KOPT-K1 (cell line): ENCODE measurements at regions not wholly inside any gene's neighbourhood (a gene's known extent, or its start where the extent isn't known, plus 50 kb on each side); places are given as distances from the start of the nearest gene placed in this dataset.
"Not testable (repeated sequence)": the region's sequence is repeated elsewhere in the genome, so short reads cannot be mapped to it uniquely, and the experiment has no call there.

ENCODE experiments used
- H3K27ac ChIP-seq: fragments of 200-600 bp; sonication (generic); 2 replicates; pipeline ENCODE4 v1.5.1; 2016; ENCODE audit warnings: antibody characterized with exemption, mild to moderate bottlenecking, low read depth, low read length; ENCODE audit not compliant: poor library complexity, severe bottlenecking
- H3K36me3 ChIP-seq: fragments of 200-600 bp; sonication (generic); 2 replicates; pipeline ENCODE4 v1.5.1; 2017; ENCODE audit warnings: antibody characterized with exemption, mild to moderate bottlenecking, low read length, moderate library complexity; ENCODE audit not compliant: insufficient read depth
- H3K9me3 ChIP-seq: fragments of 200-600 bp; sonication (generic); 2 replicates; pipeline ENCODE4 v1.5.1; 2017; ENCODE audit warnings: antibody characterized with exemption, low read length, mild to moderate bottlenecking; ENCODE audit not compliant: insufficient read depth, poor library complexity, severe bottlenecking

- Histone ChIP-seq H3K36me3 (no peaks in the 10 kb centered on the region), H3K27ac (no peak overlapping the region), H3K9me3 (no peaks in the 10 kb centered on the region)
Measured at GRCh38 chr2:45114221-45114955, 105.1 kb upstream of the SIX2 start.

- no peaks in the 10 kb centered on the region for H3K9me3 ChIP-seq
- H3K27ac ChIP-seq: no peak overlapping the region
- H3K36me3 ChIP-seq: no peaks in the 10 kb centered on the region
Measured at GRCh38 chr2:45112750-45113149, 103.5 kb upstream of the SIX2 start.

GRCh38 chr2:45105050-45105582, 95.9 kb upstream of the SIX2 start:
- H3K9me3 ChIP-seq: no peaks in the 10 kb centered on the region
- H3K27ac ChIP-seq: no peak overlapping the region
- no peaks in the 10 kb centered on the region for H3K36me3 ChIP-seq

- Histone ChIP-seq H3K36me3 (no peaks in the 10 kb centered on the region), H3K27ac (no peak overlapping the region), H3K9me3 (no peaks in the 10 kb centered on the region)
Measured at GRCh38 chr2:45104429-45104828, 95.2 kb upstream of the SIX2 start.

DNA sequence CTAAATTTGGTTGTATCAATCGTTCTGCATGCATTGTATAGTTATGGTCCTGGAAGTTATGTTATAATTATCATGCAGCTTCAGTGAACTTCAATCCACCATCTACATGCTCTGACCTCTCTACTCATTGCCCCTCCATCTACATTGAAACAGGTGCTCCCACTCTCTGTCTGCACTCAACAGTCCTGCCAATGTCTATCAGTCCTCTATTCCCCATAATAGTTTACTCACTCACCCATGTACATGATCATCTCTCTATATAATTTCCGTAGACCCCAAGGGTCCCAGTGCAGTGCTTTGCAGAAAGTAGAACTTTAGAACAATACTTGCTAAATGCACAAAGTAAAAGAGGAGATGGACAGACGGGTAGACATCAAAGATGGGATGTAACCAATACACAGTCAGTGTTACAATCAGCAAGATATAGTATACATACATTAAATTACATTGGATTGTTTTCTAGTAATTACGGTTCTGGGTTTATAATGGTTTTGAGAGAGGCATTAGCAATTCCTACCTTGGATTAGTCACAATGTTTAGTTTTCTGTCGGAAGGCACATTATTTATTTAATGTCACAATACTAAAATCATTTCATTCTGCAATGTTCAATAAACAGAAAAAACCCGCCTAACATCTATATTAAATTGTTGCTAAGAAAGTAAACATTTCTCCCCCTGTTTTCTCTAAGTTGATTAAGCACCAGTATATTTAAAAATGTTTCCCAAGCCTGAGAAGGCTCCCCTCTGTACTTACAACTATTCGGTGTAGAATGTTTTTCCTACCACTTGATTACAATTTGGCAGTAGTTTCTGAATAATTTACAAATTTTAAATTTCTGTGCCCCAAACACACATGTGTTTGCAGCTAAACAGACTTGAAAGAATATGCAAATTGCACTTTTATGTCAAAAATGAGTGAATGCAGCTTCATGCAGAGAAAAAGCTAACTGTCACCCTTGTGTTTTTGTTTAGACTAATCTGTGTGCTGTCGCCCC, 94.4 kb upstream of the SIX2 start:
- H3K27ac ChIP-seq: no peak overlapping the region
- no peaks in the 10 kb centered on the region for H3K36me3 ChIP-seq
- H3K9me3 ChIP-seq: no peaks in the 10 kb centered on the region

- Histone ChIP-seq H3K9me3 (no peaks in the 10 kb centered on the region), H3K36me3 (no peaks in the 10 kb centered on the region), H3K27ac (no peak overlapping the region)
Measured at GRCh38 chr2:45102579-45103117, 93.4 kb upstream of the SIX2 start.

DNA sequence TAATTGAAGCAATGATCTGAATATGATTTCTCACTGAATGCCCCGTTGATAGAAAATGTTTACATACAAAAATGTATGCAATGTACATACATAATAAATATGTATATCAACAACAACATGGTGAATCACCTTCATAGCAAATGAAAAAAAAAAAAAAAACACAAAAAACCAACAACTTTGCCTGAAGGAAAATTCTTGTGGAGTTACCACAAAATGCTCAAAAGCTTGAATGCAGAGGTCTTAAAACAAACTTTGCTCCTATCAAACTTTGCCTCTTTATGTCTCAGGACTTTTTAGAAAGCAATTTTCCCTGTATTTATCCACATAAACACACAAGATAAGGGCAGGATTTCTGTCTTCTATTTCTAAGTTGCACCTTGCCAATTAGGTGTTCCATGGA, 92.9 kb upstream of the SIX2 start:
- Histone ChIP-seq H3K36me3 (no peaks in the 10 kb centered on the region), H3K9me3 (no peaks in the 10 kb centered on the region), H3K27ac (no peak overlapping the region)

GRCh38 chr2:45096996-45097395, 87.7 kb upstream of the SIX2 start:
- H3K9me3 ChIP-seq: no peaks in the 10 kb centered on the region
- no peak overlapping the region for H3K27ac ChIP-seq
- no peaks in the 10 kb centered on the region for H3K36me3 ChIP-seq

DNA sequence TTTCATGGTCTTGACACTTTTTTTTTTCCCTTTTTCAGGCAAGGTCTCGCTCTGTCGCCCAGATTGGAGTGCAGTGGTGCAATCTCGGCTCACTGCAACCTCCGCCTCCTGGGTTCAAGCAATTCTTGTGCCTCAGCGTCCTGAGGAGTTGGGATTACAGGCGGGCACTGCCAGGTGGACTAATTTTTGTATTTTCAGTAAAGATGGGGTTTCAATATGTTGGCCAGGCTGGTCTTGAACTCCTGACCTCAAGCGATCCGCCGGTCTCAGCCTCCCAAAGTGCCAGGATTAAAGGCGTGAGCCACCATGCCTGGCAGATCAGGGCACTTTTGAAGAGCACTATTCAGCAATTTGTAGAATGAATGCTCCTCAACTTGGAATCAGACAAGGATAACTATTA, 86.8 kb upstream of the SIX2 start:
- H3K9me3 ChIP-seq, H3K27ac ChIP-seq, H3K36me3 ChIP-seq: not testable (repeated sequence)

DNA sequence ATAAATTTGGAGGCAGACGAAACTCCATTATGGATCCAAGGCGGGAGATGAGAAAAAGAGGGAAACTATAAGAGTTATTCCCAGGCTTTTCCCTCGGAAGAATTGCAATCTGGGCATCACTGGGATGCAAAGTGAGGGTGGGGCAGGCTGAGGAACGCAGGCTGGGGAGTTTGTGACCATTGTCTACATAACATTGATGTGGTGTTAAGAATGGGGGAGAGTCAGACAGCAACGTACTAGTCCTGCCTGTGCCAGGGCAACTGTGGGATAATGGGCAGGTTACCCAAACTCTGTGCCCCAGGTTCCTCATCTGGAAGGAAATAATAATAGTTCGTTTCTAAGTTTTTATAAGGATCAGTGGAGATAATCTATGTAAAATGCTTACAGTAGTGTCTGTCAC, 84.4 kb upstream of the SIX2 start:
- H3K27ac ChIP-seq: no peak overlapping the region
- no peaks in the 10 kb centered on the region for H3K36me3 ChIP-seq
- H3K9me3 ChIP-seq: no peaks in the 10 kb centered on the region

- Histone ChIP-seq H3K9me3 (no peaks in the 10 kb centered on the region), H3K36me3 (no peaks in the 10 kb centered on the region), H3K27ac (no peak overlapping the region)
Measured at GRCh38 chr2:45093181-45093580, 83.9 kb upstream of the SIX2 start.

DNA sequence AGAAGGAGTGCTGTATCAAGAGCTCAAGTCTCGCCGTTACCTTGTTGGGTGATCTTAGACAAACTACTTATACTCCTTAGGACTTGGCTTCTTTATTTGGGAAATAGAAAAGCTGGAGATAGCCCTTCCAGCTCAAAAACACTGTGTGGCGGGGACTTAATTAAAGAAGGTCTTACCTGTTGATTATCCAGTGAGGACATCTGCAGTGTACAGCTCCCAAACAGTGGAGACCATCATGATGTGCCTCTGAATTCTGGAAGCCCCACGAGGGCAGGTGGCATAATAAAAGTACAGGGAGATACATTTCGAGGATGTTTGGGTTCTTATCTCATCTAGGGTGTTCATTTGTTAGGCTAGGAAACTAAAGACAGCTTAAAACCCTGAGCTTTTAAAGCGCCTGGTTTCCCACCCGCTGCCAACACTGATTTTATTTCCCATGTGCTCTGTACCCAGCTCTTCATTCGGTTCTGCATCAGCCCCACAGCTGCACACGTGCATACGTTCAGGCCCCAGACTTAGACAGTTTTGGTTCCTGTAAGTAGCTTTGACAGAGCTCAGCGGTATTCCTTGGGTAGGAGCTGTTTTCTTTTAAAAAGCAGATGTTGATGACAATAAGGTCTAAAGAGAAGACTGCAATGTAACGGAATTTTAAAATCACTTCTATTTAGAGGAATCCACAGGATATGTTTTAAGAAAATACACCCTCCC, 80.5 kb upstream of the SIX2 start:
- Histone ChIP-seq H3K27ac (no peak overlapping the region), H3K9me3 (no peaks in the 10 kb centered on the region), H3K36me3 (no peaks in the 10 kb centered on the region)

DNA sequence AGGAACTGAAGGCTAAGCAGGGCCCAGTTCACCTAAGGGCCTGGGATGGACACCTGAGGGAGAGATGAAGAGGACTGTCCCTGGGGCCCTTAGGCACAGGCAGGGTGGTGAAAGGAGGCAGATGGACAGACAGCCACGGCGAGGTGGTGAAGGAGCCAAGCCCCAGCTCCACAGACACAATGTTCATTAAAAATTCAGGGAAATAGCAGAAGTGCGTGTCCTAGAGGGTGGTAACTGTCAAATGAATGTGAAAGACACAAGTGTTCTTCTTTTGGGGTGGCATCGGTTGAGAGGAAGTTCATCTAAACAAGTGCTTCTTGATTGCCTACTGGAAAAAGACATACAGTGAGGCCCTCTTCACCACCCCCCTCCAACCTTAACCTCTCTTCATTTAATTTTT, 76.2 kb upstream of the SIX2 start:
- no peak overlapping the region for H3K27ac ChIP-seq
- no peaks in the 10 kb centered on the region for H3K9me3 ChIP-seq
- no peaks in the 10 kb centered on the region for H3K36me3 ChIP-seq

DNA sequence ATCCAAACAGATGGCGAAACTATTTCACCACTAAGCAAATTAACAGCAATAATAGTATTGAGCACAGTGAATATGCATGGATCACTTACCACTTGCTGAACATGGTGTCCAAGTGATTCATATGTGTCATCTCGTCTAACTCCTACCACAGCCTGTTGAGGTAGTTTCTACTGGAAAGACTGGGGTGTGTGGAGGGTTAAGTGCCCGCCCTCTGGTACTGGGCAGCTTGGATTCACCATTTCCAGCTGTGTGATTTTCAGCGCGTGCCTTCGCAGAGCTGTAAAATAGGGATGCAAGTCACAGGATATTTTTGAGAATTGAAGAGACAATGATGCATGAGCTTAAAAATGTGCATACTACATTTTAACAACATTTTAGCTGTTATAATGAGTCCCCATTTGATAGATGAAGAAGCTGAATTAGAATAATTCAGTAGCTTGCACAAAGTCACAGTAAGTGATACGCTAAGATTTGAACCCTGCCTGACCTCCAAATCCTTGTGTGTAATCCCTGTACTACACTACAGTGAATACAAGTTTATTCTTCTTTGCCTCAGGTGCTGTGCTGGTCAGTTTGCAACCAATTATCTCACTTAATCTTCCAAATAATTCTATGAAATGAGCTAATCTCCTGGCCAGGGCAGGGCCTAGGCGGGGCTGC, 75.2 kb upstream of the SIX2 start:
- Histone ChIP-seq H3K27ac (no peak overlapping the region), H3K36me3 (no peaks in the 10 kb centered on the region), H3K9me3 (no peaks in the 10 kb centered on the region)
